ENCODE measurements at regions not wholly inside any gene's neighbourhood (a gene's known extent, or its start where the extent isn't known, plus 50 kb on each side); places are given as distances from the start of the nearest gene placed in this dataset.
"Not testable (repeated sequence)": the region's sequence is repeated elsewhere in the genome, so short reads cannot be mapped to it uniquely, and the experiment has no call there.

GRCh38 chr10:36780158-36780557 is 345.2 kb upstream of the ANKRD30A start:
- DNase-seq (no peak), ATAC-seq (no peak)
- intact Hi-C loops (cut with DNase I), result no loop called here
- H3K27ac ChIP-seq, result no peak overlapping the region
- H3K4me3 ChIP-seq, result no peak overlapping the region
- H3K27me3 ChIP-seq, result no peaks in the 10 kb centered on the region
- no peak for TF ChIP-seq CTCF (IDR thresholded peaks at IDR 0.05)
- H3K36me3 ChIP-seq, result no peaks in the 10 kb centered on the region
- H3K9me3 ChIP-seq, result no peaks in the 10 kb centered on the region
- H3K4me1 ChIP-seq, result no peaks in the 10 kb centered on the region

- DNase-seq (peak in 2 of 4 donors; percentile 60 to 76), ATAC-seq (peak; percentile 99)
- no peaks in the 10 kb centered on the region for H3K27me3 ChIP-seq
- H3K9me3 ChIP-seq, result no peaks in the 10 kb centered on the region
- H3K4me1 ChIP-seq, result no peaks in the 10 kb centered on the region
- H3K36me3 ChIP-seq, result no peaks in the 10 kb centered on the region
- intact Hi-C loops (cut with DNase I), result loop anchor here in 1 of 2 donors (10.0 kb wide), 1 partner anchor 1145 kb away; no protein-coding TSS in a partner anchor
- H3K4me3 ChIP-seq, result no peak overlapping the region
- H3K27ac ChIP-seq, result no peak overlapping the region
- peak; percentile 60 to 80 for TF ChIP-seq CTCF (IDR thresholded peaks at IDR 0.05)
Measured at GRCh38 chr10:36779238-36779846, 346.1 kb upstream of the ANKRD30A start.

GRCh38 chr10:36778651-36779050 is 346.7 kb upstream of the ANKRD30A start:
- Histone ChIP-seq H3K27ac (no peak overlapping the region), H3K36me3 (no peaks in the 10 kb centered on the region), H3K9me3 (no peaks in the 10 kb centered on the region), H3K27me3 (no peaks in the 10 kb centered on the region), H3K4me1 (no peaks in the 10 kb centered on the region), H3K4me3 (no peak overlapping the region)
- no peak for TF ChIP-seq CTCF (IDR thresholded peaks at IDR 0.05)
- no peak for DNase-seq
- intact Hi-C loops (cut with DNase I), result loop anchor here in 1 of 2 donors (10.0 kb wide), 1 partner anchor 1144 kb away; no protein-coding TSS in a partner anchor
- peak; percentile 53 for ATAC-seq

- intact Hi-C loops (cut with DNase I), result loop anchor here in 1 of 2 donors (10.0 kb wide), 1 partner anchor 1139 kb away; no protein-coding TSS in a partner anchor
- Histone ChIP-seq H3K27ac (no peak overlapping the region), H3K9me3 (no peaks in the 10 kb centered on the region), H3K4me3 (no peak overlapping the region), H3K27me3 (no peaks in the 10 kb centered on the region), H3K36me3 (no peaks in the 10 kb centered on the region), H3K4me1 (no peaks in the 10 kb centered on the region)
- DNase-seq (no peak), ATAC-seq (no peak)
- TF ChIP-seq CTCF (IDR thresholded peaks at IDR 0.05), result no peak
Measured at GRCh38 chr10:36773652-36774051, 351.7 kb upstream of the ANKRD30A start.

GRCh38 chr10:36771725-36772124 is 353.7 kb upstream of the ANKRD30A start:
- TF ChIP-seq CTCF (IDR thresholded peaks at IDR 0.05), result no peak
- Histone ChIP-seq H3K9me3 (no peaks in the 10 kb centered on the region), H3K4me1 (no peaks in the 10 kb centered on the region), H3K27ac (no peak overlapping the region), H3K4me3 (no peak overlapping the region), H3K36me3 (no peaks in the 10 kb centered on the region), H3K27me3 (no peaks in the 10 kb centered on the region)
- DNase-seq (no peak), ATAC-seq (no peak)
- intact Hi-C loops (cut with DNase I), result loop anchor here in 1 of 2 donors (10.0 kb wide), 1 partner anchor 1137 kb away; no protein-coding TSS in a partner anchor

- not testable (repeated sequence) for DNase-seq, H3K9me3 ChIP-seq, H3K4me1 ChIP-seq, H3K27me3 ChIP-seq, ATAC-seq, H3K4me3 ChIP-seq, H3K27ac ChIP-seq, H3K36me3 ChIP-seq
- intact Hi-C loops (cut with DNase I), result loop anchor here in 1 of 2 donors (10.0 kb wide), 1 partner anchor 1135 kb away; no protein-coding TSS in a partner anchor
Measured at GRCh38 chr10:36769741-36770140, 355.7 kb upstream of the ANKRD30A start.

Measured in left lung (tissue), 4 donors.